Neural cell (in vitro differentiated cells): ENCODE measurements at regions not wholly inside any gene's neighbourhood (a gene's known extent, or its start where the extent isn't known, plus 50 kb on each side); places are given as distances from the start of the nearest gene placed in this dataset.

Source experiments
- EP300 ChIP-seq: fragments of 450-650 bp; conservative IDR thresholded peaks from 2 replicates; pipeline ENCODE4 v1.6.1; 2014; ENCODE audit warnings: antibody characterized with exemption, mild to moderate bottlenecking, moderate library complexity; ENCODE audit not compliant: poor library complexity, severe bottlenecking
- MXI1 ChIP-seq: fragments of 450-650 bp; conservative IDR thresholded peaks from 2 replicates; pipeline ENCODE4 v1.6.1; 2014; ENCODE audit warnings: antibody characterized with exemption, mild to moderate bottlenecking; ENCODE audit not compliant: poor library complexity, severe bottlenecking
- POLR2AphosphoS5 ChIP-seq: IDR thresholded peaks from 2 replicates; pipeline ENCODE4 v1.6.1; 2012
- TAF1 ChIP-seq: IDR thresholded peaks from 2 replicates; pipeline ENCODE4 v1.6.1; 2012; ENCODE audit warnings: low read depth
- TF ChIP-seq, protein P1 (sequence below): fragments of 450-650 bp; IDR thresholded peaks from 2 replicates; pipeline ENCODE4 v1.5.1; 2014; ENCODE audit warnings: antibody characterized with exemption, mild to moderate bottlenecking, moderate library complexity; ENCODE audit not compliant: poor library complexity, severe bottlenecking

DNA sequence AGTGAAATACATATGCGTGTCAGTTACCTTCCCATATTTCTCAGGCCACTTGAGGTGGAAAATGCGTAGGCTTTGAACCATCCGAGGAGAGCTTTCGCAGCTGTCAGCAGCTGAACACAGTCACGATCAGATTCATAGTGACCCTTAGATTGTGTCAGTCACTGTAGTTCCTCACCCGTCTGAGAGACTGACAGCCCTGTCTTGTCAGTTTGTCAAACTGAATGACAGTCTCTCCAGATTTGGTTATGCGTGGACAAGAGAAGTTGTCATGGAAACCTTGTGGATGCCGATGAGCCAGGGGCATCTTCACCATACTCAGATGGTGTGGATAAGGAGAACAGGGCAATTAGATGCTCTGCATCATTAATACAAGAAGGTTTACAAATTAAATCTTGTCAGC, 546.3 kb downstream of the TYW1 start:
- TF ChIP-seq MXI1 (no peak), EP300 (peak; percentile 91), POLR2AphosphoS5 (peak; percentile 55), TAF1 (no peak)
- TF ChIP-seq, protein P1, sequence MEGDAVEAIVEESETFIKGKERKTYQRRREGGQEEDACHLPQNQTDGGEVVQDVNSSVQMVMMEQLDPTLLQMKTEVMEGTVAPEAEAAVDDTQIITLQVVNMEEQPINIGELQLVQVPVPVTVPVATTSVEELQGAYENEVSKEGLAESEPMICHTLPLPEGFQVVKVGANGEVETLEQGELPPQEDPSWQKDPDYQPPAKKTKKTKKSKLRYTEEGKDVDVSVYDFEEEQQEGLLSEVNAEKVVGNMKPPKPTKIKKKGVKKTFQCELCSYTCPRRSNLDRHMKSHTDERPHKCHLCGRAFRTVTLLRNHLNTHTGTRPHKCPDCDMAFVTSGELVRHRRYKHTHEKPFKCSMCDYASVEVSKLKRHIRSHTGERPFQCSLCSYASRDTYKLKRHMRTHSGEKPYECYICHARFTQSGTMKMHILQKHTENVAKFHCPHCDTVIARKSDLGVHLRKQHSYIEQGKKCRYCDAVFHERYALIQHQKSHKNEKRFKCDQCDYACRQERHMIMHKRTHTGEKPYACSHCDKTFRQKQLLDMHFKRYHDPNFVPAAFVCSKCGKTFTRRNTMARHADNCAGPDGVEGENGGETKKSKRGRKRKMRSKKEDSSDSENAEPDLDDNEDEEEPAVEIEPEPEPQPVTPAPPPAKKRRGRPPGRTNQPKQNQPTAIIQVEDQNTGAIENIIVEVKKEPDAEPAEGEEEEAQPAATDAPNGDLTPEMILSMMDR, result no peak
